ENCODE measurements at regions not wholly inside any gene's neighbourhood (a gene's known extent, or its start where the extent isn't known, plus 50 kb on each side); places are given as distances from the start of the nearest gene placed in this dataset.
"Not testable (repeated sequence)": the region's sequence is repeated elsewhere in the genome, so short reads cannot be mapped to it uniquely, and the experiment has no call there.

- Mint-ChIP-seq H3K27ac (ENCODE audit: unreplicated experiment) (no peak overlapping the region), H3K4me1 (no peaks in the 10 kb centered on the region), H3K36me3 (ENCODE audit: low read depth) (no peaks in the 10 kb centered on the region), H3K27me3 (ENCODE audit: low read depth) (no peaks in the 10 kb centered on the region), H3K4me3 (no peak overlapping the region), H3K9me3 (no peaks in the 10 kb centered on the region)
- DNase-seq (ENCODE audit: low read depth, low spot score) = no peak
- no peak for TF ChIP-seq CTCF (conservative IDR thresholded peaks at IDR 0.05)
These were observed 155.1 kb downstream of the ZNF22 start for GRCh38 chr10:45155784-45156183.

GRCh38 chr10:45160271-45160670, 155.1 kb downstream of the OR13A1 start:
- Mint-ChIP-seq H3K9me3 (no peaks in the 10 kb centered on the region), H3K4me3 (no peak overlapping the region)
- no peak for TF ChIP-seq CTCF (conservative IDR thresholded peaks at IDR 0.05)

GRCh38 chr10:45163315-45163975, 152.0 kb downstream of the OR13A1 start:
- Mint-ChIP-seq H3K9me3 (no peaks in the 10 kb centered on the region), H3K27me3 (ENCODE audit: low read depth) (peaks cover 3% of the 10 kb centered on the region), H3K4me3 (no peak overlapping the region), H3K36me3 (ENCODE audit: low read depth) (no peaks in the 10 kb centered on the region), H3K27ac (ENCODE audit: unreplicated experiment) (no peak overlapping the region), H3K4me1 (no peaks in the 10 kb centered on the region)
- no peak for DNase-seq (ENCODE audit: low read depth, low spot score)
- no peak for TF ChIP-seq CTCF (conservative IDR thresholded peaks at IDR 0.05)

More at GRCh38 chr10:45160271-45160670, 155.1 kb downstream of the OR13A1 start:
- no peak overlapping the region for H3K27ac Mint-ChIP-seq (ENCODE audit: unreplicated experiment)
- H3K36me3 Mint-ChIP-seq (ENCODE audit: low read depth) = no peaks in the 10 kb centered on the region
- no peak for DNase-seq (ENCODE audit: low read depth, low spot score)
- H3K27me3 Mint-ChIP-seq (ENCODE audit: low read depth) = peaks cover 3% of the 10 kb centered on the region
- no peaks in the 10 kb centered on the region for H3K4me1 Mint-ChIP-seq

- not testable (repeated sequence) for H3K27me3 Mint-ChIP-seq (ENCODE audit: low read depth); H3K27ac Mint-ChIP-seq (ENCODE audit: unreplicated experiment); H3K4me1 Mint-ChIP-seq; H3K36me3 Mint-ChIP-seq (ENCODE audit: low read depth); DNase-seq (ENCODE audit: low read depth, low spot score); H3K9me3 Mint-ChIP-seq; H3K4me3 Mint-ChIP-seq
These were observed 139.8 kb downstream of the OR13A1 start for GRCh38 chr10:45175520-45176118.

GRCh38 chr10:45179691-45180090, 135.7 kb downstream of the OR13A1 start:
- Mint-ChIP-seq H3K27me3 (ENCODE audit: low read depth) (no peaks in the 10 kb centered on the region), H3K4me1 (peaks cover 5% of the 10 kb centered on the region), H3K36me3 (ENCODE audit: low read depth) (no peaks in the 10 kb centered on the region), H3K27ac (ENCODE audit: unreplicated experiment) (no peak overlapping the region), H3K4me3 (no peak overlapping the region), H3K9me3 (peaks cover 2% of the 10 kb centered on the region)
- no peak for DNase-seq (ENCODE audit: low read depth, low spot score)
- TF ChIP-seq CTCF (conservative IDR thresholded peaks at IDR 0.05) = no peak

GRCh38 chr10:45180507-45180906, 134.9 kb downstream of the OR13A1 start:
- Mint-ChIP-seq H3K36me3 (ENCODE audit: low read depth) (no peaks in the 10 kb centered on the region), H3K27me3 (ENCODE audit: low read depth) (no peaks in the 10 kb centered on the region), H3K9me3 (peaks cover 2% of the 10 kb centered on the region), H3K4me3 (no peak overlapping the region), H3K4me1 (peaks cover 1% of the 10 kb centered on the region), H3K27ac (ENCODE audit: unreplicated experiment) (no peak overlapping the region)
- DNase-seq (ENCODE audit: low read depth, low spot score) = no peak
- TF ChIP-seq CTCF (conservative IDR thresholded peaks at IDR 0.05) = no peak
